Superior temporal gyrus (tissue), 1 donor: ENCODE measurements at regions not wholly inside any gene's neighbourhood (a gene's known extent, or its start where the extent isn't known, plus 50 kb on each side); places are given as distances from the start of the nearest gene placed in this dataset.

Source experiments
- DNase-seq: peaks from one replicate; pipeline ENCODE4 v3.0.0-alpha.2; 2016; ENCODE audit errors: extremely low spot score

- no peak for DNase-seq
Observed at GRCh38 chr6:87995461-87995860, 52.2 kb upstream of the SPACA1 start.

- DNase-seq, result peak; percentile 61
Observed at GRCh38 chr6:87993356-87993755, 54.3 kb upstream of the SPACA1 start.

- DNase-seq, result no peak
Observed at GRCh38 chr6:87990871-87991270, 56.8 kb upstream of the SPACA1 start.

GRCh38 chr6:87982134-87982533, 65.5 kb upstream of the SPACA1 start:
- no peak for DNase-seq

GRCh38 chr6:87979737-87980136, 67.9 kb upstream of the SPACA1 start:
- DNase-seq, result no peak

- DNase-seq, result no peak
Observed at GRCh38 chr6:87976616-87977015, 71.0 kb upstream of the SPACA1 start.

- DNase-seq, result no peak
Observed at GRCh38 chr6:87975561-87975960, 72.1 kb upstream of the SPACA1 start.

- no peak for DNase-seq
Observed at GRCh38 chr6:87972279-87972678, 75.4 kb upstream of the SPACA1 start.

- DNase-seq, result no peak
Observed at GRCh38 chr6:87971605-87972262, 75.9 kb upstream of the SPACA1 start.

GRCh38 chr6:87968435-87969278, 79.0 kb upstream of the SPACA1 start:
- peak; percentile 70 for DNase-seq

GRCh38 chr6:87965806-87966205, 81.8 kb upstream of the SPACA1 start:
- no peak for DNase-seq

- no peak for DNase-seq
Observed at GRCh38 chr6:87959083-87959482, 88.6 kb upstream of the SPACA1 start.

- peak; percentile 23 for DNase-seq
Observed at GRCh38 chr6:87951751-87952150, 95.9 kb upstream of the SPACA1 start.

GRCh38 chr6:87950614-87951013, 97.0 kb upstream of the SPACA1 start:
- no peak for DNase-seq

GRCh38 chr6:87949194-87949593, 98.4 kb upstream of the SPACA1 start:
- DNase-seq, result no peak

GRCh38 chr6:87946669-87947068, 101.0 kb upstream of the SPACA1 start:
- DNase-seq, result no peak

GRCh38 chr6:87945966-87946365, 101.7 kb upstream of the SPACA1 start:
- peak; percentile 60 for DNase-seq

- peak; percentile 59 for DNase-seq
Observed at GRCh38 chr6:87945181-87945580, 102.5 kb upstream of the SPACA1 start.

- DNase-seq, result peak; percentile 65
Observed at GRCh38 chr6:87944541-87944954, 103.1 kb upstream of the SPACA1 start.

GRCh38 chr6:87943191-87943590, 104.5 kb upstream of the SPACA1 start:
- DNase-seq, result no peak

- no peak for DNase-seq
Observed at GRCh38 chr6:87941556-87942358, 105.9 kb upstream of the SPACA1 start.

GRCh38 chr6:87939776-87940175, 107.9 kb upstream of the SPACA1 start:
- DNase-seq, result no peak
